GM13977 (cell line): ENCODE measurements at regions not wholly inside any gene's neighbourhood (a gene's known extent, or its start where the extent isn't known, plus 50 kb on each side); places are given as distances from the start of the nearest gene placed in this dataset.
"Not testable (repeated sequence)": the region's sequence is repeated elsewhere in the genome, so short reads cannot be mapped to it uniquely, and the experiment has no call there.

Source experiments
- DNase-seq: peaks from one replicate; pipeline ENCODE4 v3.0.0; 2012; ENCODE audit warnings: low spot score
- in situ Hi-C: fragments of 300-500 bp; cut with MboI; formaldehyde crosslinking; loops from one replicate; pipeline ENCODE4 v1.12.0; 2022; ENCODE audit warnings: low sequenced_read_pairs, low pct_unique_long_range_greater_than_20kb, mixed read lengths, inconsistent platforms; ENCODE audit not compliant: unreplicated experiment
- TF ChIP-seq, protein P1 (sequence below): IDR thresholded peaks from 2 replicates; pipeline ENCODE4 v1.5.1; 2012; ENCODE audit warnings: mild to moderate bottlenecking, control low read depth; ENCODE audit not compliant: insufficient read depth; ENCODE audit errors: extremely low read depth, missing control alignments

DNA sequence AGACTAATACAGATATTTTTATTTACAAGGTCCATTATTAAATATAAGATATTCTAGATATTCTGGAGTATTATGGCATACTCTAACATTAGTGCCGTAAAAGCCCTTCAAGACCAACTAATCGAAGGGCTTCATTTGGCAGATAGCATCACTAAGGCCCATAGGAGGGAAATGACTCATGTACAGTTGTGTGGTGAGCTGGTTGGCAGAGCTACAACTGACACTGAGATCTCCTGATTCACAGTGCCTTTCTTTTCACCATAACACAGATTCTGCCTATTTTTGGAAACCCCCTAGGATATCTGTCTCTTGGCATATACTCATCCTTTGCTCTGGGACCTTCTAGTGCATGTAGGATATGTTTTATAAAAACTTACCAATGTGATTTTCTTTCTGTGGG, 201.7 kb upstream of the AFF2 start:
- in situ Hi-C loops: no loop called here
- no peak for DNase-seq
- TF ChIP-seq, protein P1, sequence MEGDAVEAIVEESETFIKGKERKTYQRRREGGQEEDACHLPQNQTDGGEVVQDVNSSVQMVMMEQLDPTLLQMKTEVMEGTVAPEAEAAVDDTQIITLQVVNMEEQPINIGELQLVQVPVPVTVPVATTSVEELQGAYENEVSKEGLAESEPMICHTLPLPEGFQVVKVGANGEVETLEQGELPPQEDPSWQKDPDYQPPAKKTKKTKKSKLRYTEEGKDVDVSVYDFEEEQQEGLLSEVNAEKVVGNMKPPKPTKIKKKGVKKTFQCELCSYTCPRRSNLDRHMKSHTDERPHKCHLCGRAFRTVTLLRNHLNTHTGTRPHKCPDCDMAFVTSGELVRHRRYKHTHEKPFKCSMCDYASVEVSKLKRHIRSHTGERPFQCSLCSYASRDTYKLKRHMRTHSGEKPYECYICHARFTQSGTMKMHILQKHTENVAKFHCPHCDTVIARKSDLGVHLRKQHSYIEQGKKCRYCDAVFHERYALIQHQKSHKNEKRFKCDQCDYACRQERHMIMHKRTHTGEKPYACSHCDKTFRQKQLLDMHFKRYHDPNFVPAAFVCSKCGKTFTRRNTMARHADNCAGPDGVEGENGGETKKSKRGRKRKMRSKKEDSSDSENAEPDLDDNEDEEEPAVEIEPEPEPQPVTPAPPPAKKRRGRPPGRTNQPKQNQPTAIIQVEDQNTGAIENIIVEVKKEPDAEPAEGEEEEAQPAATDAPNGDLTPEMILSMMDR: no peak

DNA sequence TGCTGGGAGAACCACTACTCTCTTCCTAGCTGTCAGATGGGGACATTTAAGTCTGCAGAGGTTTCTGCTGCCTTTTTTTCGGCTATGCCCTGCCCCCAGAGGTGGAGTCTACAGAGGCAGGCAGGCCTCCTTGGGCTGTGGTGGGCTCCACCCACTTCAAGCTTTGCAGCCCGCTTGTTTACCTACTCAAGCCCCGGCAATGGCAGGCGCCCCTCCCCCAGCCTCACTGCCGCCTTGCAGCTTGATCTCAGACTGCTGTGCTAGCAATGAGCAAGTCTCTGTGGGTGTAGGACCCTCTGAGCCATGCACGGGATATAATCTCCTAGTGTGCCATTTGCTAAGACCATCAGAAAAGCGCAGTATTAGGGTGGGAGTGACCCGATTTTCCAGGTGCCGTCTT, 195.2 kb upstream of the AFF2 start:
- DNase-seq, in situ Hi-C loops: not testable (repeated sequence)

DNA sequence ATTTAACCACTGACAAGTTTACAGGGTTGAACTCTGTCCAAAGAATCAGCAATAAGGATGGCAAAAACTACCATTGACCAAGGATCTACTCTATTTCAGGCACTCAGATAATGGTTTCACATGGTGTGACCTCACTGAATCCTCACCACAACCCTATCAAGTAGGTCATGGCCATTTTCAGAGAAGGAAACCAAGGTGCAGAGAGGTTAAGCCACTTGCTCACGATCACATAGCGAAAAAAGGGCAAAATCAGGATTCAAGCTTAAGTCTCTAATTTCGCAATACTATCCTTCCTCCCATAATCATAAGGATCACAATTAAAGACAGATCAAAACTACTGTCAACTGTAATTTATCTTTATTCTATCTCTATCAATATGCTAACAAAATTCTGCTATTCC, 191.0 kb upstream of the AFF2 start:
- DNase-seq: no peak
- in situ Hi-C loops: no loop called here
- TF ChIP-seq, protein P1: no peak

DNA sequence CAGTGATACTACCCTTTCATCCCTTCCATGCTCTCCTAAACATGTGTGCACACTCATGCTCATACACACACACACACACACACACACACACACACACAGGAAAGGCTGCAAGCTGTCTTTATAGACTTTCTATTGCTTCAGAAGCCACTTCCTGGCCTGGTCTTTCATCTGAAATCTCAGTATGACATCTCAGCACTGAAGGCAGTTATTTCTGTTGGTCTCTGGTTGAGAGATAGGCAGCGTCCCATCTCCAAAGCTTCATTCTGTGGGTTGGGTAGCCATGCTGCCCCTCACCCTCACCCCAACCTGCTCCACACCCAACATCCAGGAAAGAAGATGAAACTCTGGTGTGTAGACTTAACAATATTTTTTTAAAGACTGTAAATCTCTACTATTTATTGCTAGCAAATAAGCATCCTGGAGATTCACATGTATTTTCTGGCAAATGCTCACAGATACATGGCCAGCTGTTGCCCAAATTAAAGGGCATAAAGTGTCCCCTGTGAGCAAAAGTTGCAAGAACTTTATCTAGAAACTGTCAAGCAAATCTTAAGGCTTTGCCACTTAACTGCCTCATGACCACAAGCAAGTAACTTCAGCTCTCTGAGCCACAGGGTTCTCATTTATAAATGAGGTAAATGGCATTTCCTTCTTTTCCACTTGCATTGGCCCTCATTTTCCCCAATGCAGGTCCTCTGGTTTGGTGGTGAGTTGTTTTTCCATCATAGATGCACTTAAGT, 189.8 kb upstream of the AFF2 start:
- DNase-seq: no peak
- in situ Hi-C loops: no loop called here
- TF ChIP-seq, protein P1: no peak

DNA sequence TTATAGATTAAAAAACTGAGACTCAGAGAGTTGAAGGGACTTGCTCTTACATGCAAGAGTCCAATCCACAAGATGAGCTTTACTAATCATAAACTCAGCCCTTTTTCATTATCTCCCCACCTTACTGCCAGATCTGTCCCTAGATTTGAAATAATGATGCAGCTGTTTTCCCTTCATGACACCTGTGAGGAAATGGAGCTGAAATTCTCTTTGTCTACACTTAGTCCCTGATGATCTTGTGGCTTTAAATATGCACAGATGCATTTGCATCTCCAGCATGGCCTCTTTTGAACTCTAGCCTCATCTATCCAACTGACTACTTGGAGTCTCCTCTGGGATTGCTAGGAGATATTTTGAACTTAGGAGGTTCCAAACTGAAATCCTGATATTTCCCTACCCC, 188.9 kb upstream of the AFF2 start:
- no peak for DNase-seq
- in situ Hi-C loops: no loop called here
- TF ChIP-seq, protein P1: no peak

DNA sequence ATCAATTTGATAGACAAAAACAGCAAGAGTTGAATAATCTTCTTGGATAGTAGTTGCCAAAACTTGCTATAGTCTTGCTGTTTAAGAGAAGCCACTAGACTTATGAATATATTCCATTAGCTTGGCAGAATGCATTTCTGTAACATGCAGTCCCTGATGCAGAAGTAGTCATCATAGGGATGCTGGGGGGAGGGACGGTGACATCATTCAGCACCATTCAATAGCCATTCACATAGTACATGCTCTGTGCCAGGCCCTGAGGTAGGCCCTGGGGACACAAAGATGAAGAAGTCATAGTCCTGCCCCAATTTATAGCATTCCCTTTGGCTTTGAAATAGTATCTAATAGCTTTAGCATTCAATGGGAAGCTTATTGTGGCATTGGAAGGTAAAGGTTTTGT, 185.5 kb upstream of the AFF2 start:
- DNase-seq: no peak
- TF ChIP-seq, protein P1: no peak
- in situ Hi-C loops: no loop called here

DNA sequence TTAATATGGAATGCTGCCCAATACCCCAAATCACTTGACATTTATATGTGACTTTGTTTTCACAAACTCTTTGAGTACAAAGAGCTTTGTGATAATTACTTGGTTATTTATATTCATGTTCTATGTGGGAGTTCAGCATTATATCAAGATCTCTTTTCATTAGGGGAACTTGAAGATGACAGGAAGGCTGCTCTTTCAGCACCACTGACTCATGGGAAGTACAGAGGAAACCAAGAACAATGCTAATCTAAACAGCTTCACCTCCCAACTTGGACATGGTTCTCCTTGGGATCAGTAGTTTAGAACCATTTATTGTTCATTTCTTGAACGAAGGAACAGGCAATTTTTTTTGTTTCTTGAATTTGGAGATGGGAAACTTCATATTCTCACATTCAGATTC, 184.0 kb upstream of the AFF2 start:
- DNase-seq: no peak
- in situ Hi-C loops: no loop called here

More for the DNA sequence above, 184.0 kb upstream of the AFF2 start:
- TF ChIP-seq, protein P1: no peak
